ENCODE measurements at regions not wholly inside any gene's neighbourhood (a gene's known extent, or its start where the extent isn't known, plus 50 kb on each side); places are given as distances from the start of the nearest gene placed in this dataset.

DNA sequence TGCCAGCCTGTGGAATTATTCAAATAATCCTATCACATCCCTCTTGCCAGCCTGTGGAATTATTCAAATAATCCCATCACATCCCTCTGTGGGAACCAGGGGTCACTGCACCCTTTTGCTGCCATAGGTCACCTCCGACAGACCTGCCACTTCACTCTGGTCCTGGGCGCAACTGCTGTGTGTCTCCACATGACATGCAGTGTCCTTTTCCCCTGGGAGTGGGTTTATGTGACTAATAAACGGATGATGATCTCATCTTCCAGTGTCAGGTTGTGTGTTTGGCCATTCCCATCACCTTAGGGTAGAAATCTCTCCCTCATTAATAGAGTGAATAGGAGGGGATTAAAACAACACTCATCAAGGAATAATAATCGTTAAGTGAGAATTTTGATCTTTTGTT, 603.6 kb upstream of the NR2F2 start:
- Histone ChIP-seq H3K4me3 (replicated peaks in 1 of 3; ENCODE audit: insufficient read depth in 1 of 3, low read depth in 2 of 3, low read length in 3 of 3) (no peak overlapping the region), H3K27me3 (ENCODE audit: control insufficient read depth in 1 of 2, insufficient read depth in 2 of 2, low read length in 2 of 2) (no peaks in the 10 kb centered on the region), H4K20me1 (ENCODE audit: insufficient read depth, low read length) (no peaks in the 10 kb centered on the region), H3K36me3 (replicated peaks in 1 of 2; ENCODE audit: control insufficient read depth in 1 of 2, insufficient read depth in 2 of 2, low read length in 2 of 2) (no peaks in the 10 kb centered on the region), H3K9me3 (ENCODE audit: low read length) (peaks cover 49% of the 10 kb centered on the region), H3K79me2 (ENCODE audit: insufficient read depth, low read length) (no peaks in the 10 kb centered on the region), H3K4me1 (ENCODE audit: insufficient read depth, low read length) (no peaks in the 10 kb centered on the region), H3K9ac (ENCODE audit: insufficient read depth, low read depth, low read length) (no peak overlapping the region), H2AFZ (ENCODE audit: low read length) (no peak overlapping the region), H3K4me2 (ENCODE audit: low read depth, low read length) (no peak overlapping the region), H3K27ac (ENCODE audit: extremely low read length, insufficient read depth, low read length) (no peak overlapping the region)
- no peak for TF ChIP-seq TEAD3 (CRISPR knock-in tag; optimal IDR thresholded peaks at IDR 0.05; ENCODE audit: borderline replicate concordance)
- TF ChIP-seq, protein P1, sequence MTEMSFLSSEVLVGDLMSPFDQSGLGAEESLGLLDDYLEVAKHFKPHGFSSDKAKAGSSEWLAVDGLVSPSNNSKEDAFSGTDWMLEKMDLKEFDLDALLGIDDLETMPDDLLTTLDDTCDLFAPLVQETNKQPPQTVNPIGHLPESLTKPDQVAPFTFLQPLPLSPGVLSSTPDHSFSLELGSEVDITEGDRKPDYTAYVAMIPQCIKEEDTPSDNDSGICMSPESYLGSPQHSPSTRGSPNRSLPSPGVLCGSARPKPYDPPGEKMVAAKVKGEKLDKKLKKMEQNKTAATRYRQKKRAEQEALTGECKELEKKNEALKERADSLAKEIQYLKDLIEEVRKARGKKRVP (CRISPR knock-in tag; IDR thresholded peaks at IDR 0.05), result no peak
- TF ChIP-seq ZNF124 (CRISPR knock-in tag; IDR thresholded peaks at IDR 0.05), result no peak
- TF ChIP-seq ZNF256 (CRISPR knock-in tag; conservative IDR thresholded peaks at IDR 0.05), result no peak
- no peak for TF ChIP-seq KLF9 (CRISPR knock-in tag; IDR thresholded peaks at IDR 0.05; ENCODE audit: low read depth)
- TF ChIP-seq, protein P2, sequence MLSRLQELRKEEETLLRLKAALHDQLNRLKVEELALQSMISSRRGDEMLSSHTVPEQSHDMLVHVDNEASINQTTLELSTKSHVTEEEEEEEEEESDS (CRISPR knock-in tag; IDR thresholded peaks at IDR 0.05; ENCODE audit: borderline replicate concordance), result no peak
- TF ChIP-seq PRDM4 (CRISPR knock-in tag; IDR thresholded peaks at IDR 0.05; ENCODE audit: borderline replicate concordance), result no peak
- TF ChIP-seq, protein P3, sequence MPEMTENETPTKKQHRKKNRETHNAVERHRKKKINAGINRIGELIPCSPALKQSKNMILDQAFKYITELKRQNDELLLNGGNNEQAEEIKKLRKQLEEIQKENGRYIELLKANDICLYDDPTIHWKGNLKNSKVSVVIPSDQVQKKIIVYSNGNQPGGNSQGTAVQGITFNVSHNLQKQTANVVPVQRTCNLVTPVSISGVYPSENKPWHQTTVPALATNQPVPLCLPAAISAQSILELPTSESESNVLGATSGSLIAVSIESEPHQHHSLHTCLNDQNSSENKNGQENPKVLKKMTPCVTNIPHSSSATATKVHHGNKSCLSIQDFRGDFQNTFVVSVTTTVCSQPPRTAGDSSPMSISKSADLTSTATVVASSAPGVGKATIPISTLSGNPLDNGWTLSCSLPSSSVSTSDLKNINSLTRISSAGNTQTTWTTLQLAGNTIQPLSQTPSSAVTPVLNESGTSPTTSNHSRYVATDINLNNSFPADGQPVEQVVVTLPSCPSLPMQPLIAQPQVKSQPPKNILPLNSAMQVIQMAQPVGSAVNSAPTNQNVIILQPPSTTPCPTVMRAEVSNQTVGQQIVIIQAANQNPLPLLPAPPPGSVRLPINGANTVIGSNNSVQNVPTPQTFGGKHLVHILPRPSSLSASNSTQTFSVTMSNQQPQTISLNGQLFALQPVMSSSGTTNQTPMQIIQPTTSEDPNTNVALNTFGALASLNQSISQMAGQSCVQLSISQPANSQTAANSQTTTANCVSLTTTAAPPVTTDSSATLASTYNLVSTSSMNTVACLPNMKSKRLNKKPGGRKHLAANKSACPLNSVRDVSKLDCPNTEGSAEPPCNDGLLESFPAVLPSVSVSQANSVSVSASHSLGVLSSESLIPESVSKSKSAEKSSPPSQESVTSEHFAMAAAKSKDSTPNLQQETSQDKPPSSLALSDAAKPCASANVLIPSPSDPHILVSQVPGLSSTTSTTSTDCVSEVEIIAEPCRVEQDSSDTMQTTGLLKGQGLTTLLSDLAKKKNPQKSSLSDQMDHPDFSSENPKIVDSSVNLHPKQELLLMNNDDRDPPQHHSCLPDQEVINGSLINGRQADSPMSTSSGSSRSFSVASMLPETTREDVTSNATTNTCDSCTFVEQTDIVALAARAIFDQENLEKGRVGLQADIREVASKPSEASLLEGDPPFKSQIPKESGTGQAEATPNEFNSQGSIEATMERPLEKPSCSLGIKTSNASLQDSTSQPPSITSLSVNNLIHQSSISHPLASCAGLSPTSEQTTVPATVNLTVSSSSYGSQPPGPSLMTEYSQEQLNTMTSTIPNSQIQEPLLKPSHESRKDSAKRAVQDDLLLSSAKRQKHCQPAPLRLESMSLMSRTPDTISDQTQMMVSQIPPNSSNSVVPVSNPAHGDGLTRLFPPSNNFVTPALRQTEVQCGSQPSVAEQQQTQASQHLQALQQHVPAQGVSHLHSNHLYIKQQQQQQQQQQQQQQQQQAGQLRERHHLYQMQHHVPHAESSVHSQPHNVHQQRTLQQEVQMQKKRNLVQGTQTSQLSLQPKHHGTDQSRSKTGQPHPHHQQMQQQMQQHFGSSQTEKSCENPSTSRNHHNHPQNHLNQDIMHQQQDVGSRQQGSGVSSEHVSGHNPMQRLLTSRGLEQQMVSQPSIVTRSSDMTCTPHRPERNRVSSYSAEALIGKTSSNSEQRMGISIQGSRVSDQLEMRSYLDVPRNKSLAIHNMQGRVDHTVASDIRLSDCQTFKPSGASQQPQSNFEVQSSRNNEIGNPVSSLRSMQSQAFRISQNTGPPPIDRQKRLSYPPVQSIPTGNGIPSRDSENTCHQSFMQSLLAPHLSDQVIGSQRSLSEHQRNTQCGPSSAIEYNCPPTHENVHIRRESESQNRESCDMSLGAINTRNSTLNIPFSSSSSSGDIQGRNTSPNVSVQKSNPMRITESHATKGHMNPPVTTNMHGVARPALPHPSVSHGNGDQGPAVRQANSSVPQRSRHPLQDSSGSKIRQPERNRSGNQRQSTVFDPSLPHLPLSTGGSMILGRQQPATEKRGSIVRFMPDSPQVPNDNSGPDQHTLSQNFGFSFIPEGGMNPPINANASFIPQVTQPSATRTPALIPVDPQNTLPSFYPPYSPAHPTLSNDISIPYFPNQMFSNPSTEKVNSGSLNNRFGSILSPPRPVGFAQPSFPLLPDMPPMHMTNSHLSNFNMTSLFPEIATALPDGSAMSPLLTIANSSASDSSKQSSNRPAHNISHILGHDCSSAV (CRISPR knock-in tag; IDR thresholded peaks at IDR 0.05; ENCODE audit: borderline replicate concordance), result no peak
- no peak for TF ChIP-seq ZFP36L1 (CRISPR knock-in tag; IDR thresholded peaks at IDR 0.05)
- TF ChIP-seq ZNF441 (CRISPR knock-in tag; IDR thresholded peaks at IDR 0.05; ENCODE audit: borderline replicate concordance), result no peak
- no peak for TF ChIP-seq BHLHE40 (IDR thresholded peaks at IDR 0.05; ENCODE audit: low read length)
- TF ChIP-seq, protein P4, sequence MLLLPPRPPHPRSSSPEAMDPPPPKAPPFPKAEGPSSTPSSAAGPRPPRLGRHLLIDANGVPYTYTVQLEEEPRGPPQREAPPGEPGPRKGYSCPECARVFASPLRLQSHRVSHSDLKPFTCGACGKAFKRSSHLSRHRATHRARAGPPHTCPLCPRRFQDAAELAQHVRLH (CRISPR knock-in tag; IDR thresholded peaks at IDR 0.05; ENCODE audit: borderline replicate concordance, low read depth), result no peak
- TF ChIP-seq ZNF75D (CRISPR knock-in tag; IDR thresholded peaks at IDR 0.05; ENCODE audit: borderline replicate concordance), result no peak
- POLR2A ChIA-PET, result no interaction called here
- DNase-seq (ENCODE audit: low spot score) (no peak), FAIRE-seq (no peak), ATAC-seq (no peak)
- intact Hi-C loops (cut with micrococcal nuclease; ENCODE audit: unreplicated experiment) (no loop called here), in situ Hi-C loops (cut with HindIII; ENCODE audit: extremely low pct_ligation_motif_present, low pct_unique_long_range_greater_than_20kb) (no loop called here)
- no TSS peak for BruUV-seq (replicated peaks)
- CTCF ChIA-PET (ENCODE audit: low intra/inter-chr PET ratio, low total read pairs), result no interaction called here
- WGBS (ENCODE audit: low lambda C conversion rate), result 0% methylated on average over 4 of the region's 4 CpGs
